ENCODE measurements at regions not wholly inside any gene's neighbourhood (a gene's known extent, or its start where the extent isn't known, plus 50 kb on each side); places are given as distances from the start of the nearest gene placed in this dataset.

DNA sequence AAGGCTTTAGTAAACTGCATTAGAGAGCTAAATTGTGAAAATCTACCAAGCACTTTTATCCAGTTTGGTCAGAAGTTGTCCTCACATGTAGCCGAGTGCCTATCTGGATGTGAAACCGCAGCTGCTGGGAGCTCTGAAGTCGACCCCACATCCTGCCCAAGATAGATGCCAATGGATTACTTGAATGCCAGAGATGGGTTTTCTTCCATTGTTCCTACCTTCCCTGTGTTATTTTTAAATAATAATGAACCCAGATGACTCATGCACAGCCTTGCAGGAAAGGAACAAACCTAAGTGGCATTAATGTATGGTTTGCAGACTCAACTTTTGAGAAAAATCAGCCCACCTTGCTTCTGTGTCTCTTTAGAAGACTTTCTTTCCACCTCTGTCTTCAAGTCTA lies 408.5 kb downstream of the FBXO15 start:
- TF ChIP-seq CTCF (IDR thresholded peaks at IDR 0.05) = no peak
- no peak for TF ChIP-seq POLR2A (IDR thresholded peaks at IDR 0.05)

Data from thyroid gland (tissue), 4 donors.